WTC11 (cell line): ENCODE measurements at regions not wholly inside any gene's neighbourhood (a gene's known extent, or its start where the extent isn't known, plus 50 kb on each side); places are given as distances from the start of the nearest gene placed in this dataset.

Experiments used
- ATAC-seq: fragments of 200-7000 bp; cut with Tn5 transposase; 2 replicates; pipeline ENCODE4 v1.10.0; 2021; ENCODE audit warnings: mild to moderate bottlenecking, moderate library complexity
- CTCF ChIA-PET: fragments of 300-600 bp; sonication (Branson Sonifier 250); formaldehyde crosslinking; loops from one replicate; lab custom pipeline; 2021; ENCODE audit warnings: antibody characterized with exemption; lab: Charles Lee
- POLR2A ChIA-PET: fragments of 350-600 bp; sonication (Branson Sonifier 250); formaldehyde crosslinking; loops from one replicate; lab custom pipeline; 2021; ENCODE audit warnings: antibody characterized with exemption; lab: Charles Lee
- DNase-seq: peaks from one replicate; pipeline ENCODE4 v3.0.0; 2021; ENCODE audit warnings: low spot score
- H3K27ac Mint-ChIP-seq: 2 replicates; pipeline ENCODE4 v1.8.0; 2021; ENCODE audit warnings: mixed read lengths
- H3K27me3 Mint-ChIP-seq: 2 replicates; pipeline ENCODE4 v1.8.0; 2021; ENCODE audit warnings: low read depth, mild to moderate bottlenecking, moderate library complexity, mixed read lengths
- H3K36me3 Mint-ChIP-seq: 2 replicates; pipeline ENCODE4 v1.8.0; 2021; ENCODE audit warnings: mixed read lengths
- H3K4me1 Mint-ChIP-seq: 2 replicates; pipeline ENCODE4 v1.8.0; 2022; ENCODE audit warnings: mixed read lengths
- H3K4me3 Mint-ChIP-seq: 2 replicates; pipeline ENCODE4 v1.8.0; 2021; ENCODE audit warnings: mild to moderate bottlenecking, moderate library complexity, mixed read lengths
- H3K9me3 Mint-ChIP-seq: 2 replicates; pipeline ENCODE4 v1.8.0; 2021; ENCODE audit warnings: mixed read lengths
- ARID4B ChIP-seq: sonication (generic); formaldehyde crosslinking; IDR thresholded peaks from 2 replicates; pipeline ENCODE4 v1.8.0; 2023; ENCODE audit warnings: missing genetic modification reagents, mild to moderate bottlenecking, borderline replicate concordance
- E2F5 ChIP-seq: sonication (generic); formaldehyde crosslinking; IDR thresholded peaks from 2 replicates; pipeline ENCODE4 v1.8.1; 2022; ENCODE audit warnings: mild to moderate bottlenecking, moderate library complexity, missing genetic modification reagents
- GABPB1 ChIP-seq: sonication (generic); formaldehyde crosslinking; IDR thresholded peaks from 2 replicates; pipeline ENCODE4 v1.8.1; 2023; ENCODE audit warnings: mild to moderate bottlenecking, missing genetic modification reagents
- GRHL2 ChIP-seq: fragments of 250-450 bp; sonication (Bioruptor Pico); IDR thresholded peaks from 2 replicates; pipeline ENCODE4 v1.8.0; 2022; ENCODE audit warnings: mild to moderate bottlenecking, moderate library complexity; ENCODE audit not compliant: insufficient replicate concordance, severe bottlenecking
- JUN ChIP-seq: sonication (generic); formaldehyde crosslinking; IDR thresholded peaks from 2 replicates; pipeline ENCODE4 v1.8.0; 2023; ENCODE audit warnings: mild to moderate bottlenecking, missing genetic modification reagents
- PREB ChIP-seq: sonication (generic); formaldehyde crosslinking; IDR thresholded peaks from 2 replicates; pipeline ENCODE4 v1.8.1; 2022; ENCODE audit warnings: mild to moderate bottlenecking, missing genetic modification reagents, moderate library complexity, borderline replicate concordance
- STAT6 ChIP-seq: sonication (generic); formaldehyde crosslinking; conservative IDR thresholded peaks from 2 replicates; pipeline ENCODE4 v1.8.1; 2023; ENCODE audit warnings: mild to moderate bottlenecking, low read depth, missing genetic modification reagents, moderate library complexity
- USF2 ChIP-seq: sonication (generic); formaldehyde crosslinking; IDR thresholded peaks from 2 replicates; pipeline ENCODE4 v1.8.1; 2023; ENCODE audit warnings: mild to moderate bottlenecking, missing genetic modification reagents, moderate library complexity

GRCh38 chr5:30279237-30279636, 914.2 kb upstream of the CDH6 start:
- no peak overlapping the region for H3K4me3 Mint-ChIP-seq
- POLR2A ChIA-PET = no interaction called here
- H3K27me3 Mint-ChIP-seq = no peaks in the 10 kb centered on the region
- no peak for DNase-seq
- H3K27ac Mint-ChIP-seq = no peak overlapping the region
- TF ChIP-seq STAT6 = no peak
- no peak for TF ChIP-seq GABPB1
- TF ChIP-seq PREB (CRISPR knock-in tag) = no peak
- TF ChIP-seq, all 79 proteins: peak for 0
- no peaks in the 10 kb centered on the region for H3K4me1 Mint-ChIP-seq
- peaks cover 7% of the 10 kb centered on the region; the same call in 1 of the 2 replicates for H3K9me3 Mint-ChIP-seq
- no peak for ATAC-seq
- no peaks in the 10 kb centered on the region for H3K36me3 Mint-ChIP-seq
- CTCF ChIA-PET = no interaction called here

- no peak overlapping the region for H3K4me3 Mint-ChIP-seq
- peaks cover 3% of the 10 kb centered on the region; the same call in 1 of the 2 replicates for H3K9me3 Mint-ChIP-seq
- no peaks in the 10 kb centered on the region for H3K27me3 Mint-ChIP-seq
- ChIA-PET POLR2A (no interaction called here), CTCF (no interaction called here)
- ATAC-seq = no peak
- no peaks in the 10 kb centered on the region; the same call in 1 of the 2 replicates for H3K4me1 Mint-ChIP-seq
- no peak for DNase-seq
- H3K27ac Mint-ChIP-seq = no peak overlapping the region
- no peak for TF ChIP-seq GRHL2 (CRISPR knock-in tag)
- no peak for TF ChIP-seq USF2
- no peak for TF ChIP-seq STAT6
- no peak for TF ChIP-seq JUN (CRISPR knock-in tag)
- TF ChIP-seq E2F5 = no peak
- no peak for TF ChIP-seq ARID4B (CRISPR knock-in tag)
- no peaks in the 10 kb centered on the region for H3K36me3 Mint-ChIP-seq
Observed at GRCh38 chr5:30267026-30267425, 926.5 kb upstream of the CDH6 start.
